ENCODE measurements at regions not wholly inside any gene's neighbourhood (a gene's known extent, or its start where the extent isn't known, plus 50 kb on each side); places are given as distances from the start of the nearest gene placed in this dataset.

DNA sequence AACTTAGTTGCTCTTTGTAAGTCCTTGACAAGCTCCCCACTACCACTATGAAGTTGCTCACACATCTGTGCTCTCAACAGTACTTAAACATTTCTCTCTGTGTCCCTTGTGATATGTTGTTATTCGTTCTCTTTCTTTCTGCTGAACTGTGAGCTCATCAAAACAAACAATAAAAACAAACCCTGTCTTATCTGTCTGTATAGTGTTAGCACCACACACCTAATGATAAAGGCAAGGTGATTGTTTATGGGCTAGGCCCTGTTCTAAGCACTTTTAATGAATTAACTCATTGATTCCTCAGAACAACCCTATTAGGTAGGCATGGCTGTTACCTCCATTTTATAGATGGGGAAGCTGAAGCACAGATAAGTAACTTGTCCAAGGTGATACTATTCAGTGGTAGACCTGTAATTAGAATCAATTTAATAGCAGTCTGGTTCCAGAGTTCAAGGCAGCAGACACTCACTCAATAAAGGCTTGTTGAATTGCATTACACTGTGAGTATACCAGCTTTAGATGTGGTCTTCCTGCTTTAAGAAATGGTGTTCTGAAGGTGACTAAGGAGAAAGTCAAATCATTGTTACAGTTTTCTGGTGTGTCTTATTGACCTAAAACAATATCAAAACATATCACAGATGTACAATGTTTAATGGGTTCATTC is 153.6 kb upstream of the ELL2 start:
- no peak for TF ChIP-seq ZFX (IDR thresholded peaks at IDR 0.05; ENCODE audit: borderline replicate concordance)
- TF ChIP-seq, protein P1, sequence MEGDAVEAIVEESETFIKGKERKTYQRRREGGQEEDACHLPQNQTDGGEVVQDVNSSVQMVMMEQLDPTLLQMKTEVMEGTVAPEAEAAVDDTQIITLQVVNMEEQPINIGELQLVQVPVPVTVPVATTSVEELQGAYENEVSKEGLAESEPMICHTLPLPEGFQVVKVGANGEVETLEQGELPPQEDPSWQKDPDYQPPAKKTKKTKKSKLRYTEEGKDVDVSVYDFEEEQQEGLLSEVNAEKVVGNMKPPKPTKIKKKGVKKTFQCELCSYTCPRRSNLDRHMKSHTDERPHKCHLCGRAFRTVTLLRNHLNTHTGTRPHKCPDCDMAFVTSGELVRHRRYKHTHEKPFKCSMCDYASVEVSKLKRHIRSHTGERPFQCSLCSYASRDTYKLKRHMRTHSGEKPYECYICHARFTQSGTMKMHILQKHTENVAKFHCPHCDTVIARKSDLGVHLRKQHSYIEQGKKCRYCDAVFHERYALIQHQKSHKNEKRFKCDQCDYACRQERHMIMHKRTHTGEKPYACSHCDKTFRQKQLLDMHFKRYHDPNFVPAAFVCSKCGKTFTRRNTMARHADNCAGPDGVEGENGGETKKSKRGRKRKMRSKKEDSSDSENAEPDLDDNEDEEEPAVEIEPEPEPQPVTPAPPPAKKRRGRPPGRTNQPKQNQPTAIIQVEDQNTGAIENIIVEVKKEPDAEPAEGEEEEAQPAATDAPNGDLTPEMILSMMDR (IDR thresholded peaks at IDR 0.05): no peak
- peak overlapping the region; percentile 22; the same call in 1 of the 2 replicates for H3K27ac ChIP-seq

DNA sequence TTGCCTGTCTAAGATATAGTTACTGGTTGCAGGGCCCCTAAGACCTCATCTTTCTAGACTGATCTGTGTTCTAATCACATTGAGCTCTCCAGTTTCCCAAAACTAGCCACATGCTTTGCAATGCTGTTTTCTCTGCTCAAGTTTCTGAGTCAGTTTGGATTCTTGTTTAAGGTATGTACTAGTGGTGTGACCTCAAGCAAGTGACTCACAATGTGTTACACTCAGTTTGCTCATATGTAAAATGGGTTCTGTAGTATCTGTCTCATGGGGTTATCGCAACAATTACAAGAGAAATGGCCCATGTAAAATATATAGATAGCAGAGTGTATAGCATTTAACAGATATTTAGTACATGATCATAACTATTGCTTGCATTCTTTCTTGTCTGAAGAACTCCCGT is 153.1 kb upstream of the ELL2 start:
- H3K27ac ChIP-seq: 0 out of 2 replicates have a peak overlapping the region, but pooled peaks have one; percentile 22
- no peak for TF ChIP-seq ZFX (IDR thresholded peaks at IDR 0.05; ENCODE audit: borderline replicate concordance)
- TF ChIP-seq, protein P1 (IDR thresholded peaks at IDR 0.05): no peak

DNA sequence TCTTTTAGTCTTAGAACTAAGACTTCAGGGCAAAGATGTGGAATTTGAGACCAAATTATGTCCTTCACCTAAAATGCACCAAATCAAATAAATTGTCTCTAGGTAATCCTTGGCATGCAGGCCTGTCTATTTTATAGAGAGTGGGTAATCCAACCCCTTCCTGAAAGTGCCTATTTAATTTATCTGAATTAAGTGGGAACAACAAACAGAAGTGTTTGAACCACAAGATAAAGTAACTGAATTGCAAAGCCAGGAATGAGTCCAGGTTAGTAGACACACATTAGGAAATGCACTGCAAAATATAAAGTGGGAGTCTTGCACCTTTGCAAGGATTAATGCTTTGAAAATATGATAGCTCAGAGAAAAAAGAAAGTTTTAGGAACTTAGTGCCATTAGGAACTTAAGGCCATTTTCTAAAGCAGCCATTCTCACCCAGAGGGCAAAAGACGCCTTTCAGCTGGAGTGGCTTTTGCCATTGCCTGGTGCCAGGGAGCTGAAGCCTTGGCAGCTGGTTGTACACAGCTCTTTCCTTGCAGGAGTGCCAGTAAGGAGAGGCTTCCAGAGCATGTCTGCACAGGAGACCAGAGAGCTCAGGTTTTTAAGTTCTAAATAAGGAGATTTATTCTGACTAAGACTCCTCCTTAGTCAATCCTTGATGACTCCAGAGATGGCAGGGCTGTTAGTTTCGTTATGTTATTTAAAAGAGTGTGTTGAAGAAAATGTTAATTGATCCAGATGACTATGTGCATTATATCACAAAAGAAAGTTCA is 151.7 kb upstream of the ELL2 start:
- TF ChIP-seq ZFX (IDR thresholded peaks at IDR 0.05; ENCODE audit: borderline replicate concordance): no peak
- TF ChIP-seq, protein P1 (IDR thresholded peaks at IDR 0.05): no peak
- H3K27ac ChIP-seq: peak overlapping the region; percentile 63

DNA sequence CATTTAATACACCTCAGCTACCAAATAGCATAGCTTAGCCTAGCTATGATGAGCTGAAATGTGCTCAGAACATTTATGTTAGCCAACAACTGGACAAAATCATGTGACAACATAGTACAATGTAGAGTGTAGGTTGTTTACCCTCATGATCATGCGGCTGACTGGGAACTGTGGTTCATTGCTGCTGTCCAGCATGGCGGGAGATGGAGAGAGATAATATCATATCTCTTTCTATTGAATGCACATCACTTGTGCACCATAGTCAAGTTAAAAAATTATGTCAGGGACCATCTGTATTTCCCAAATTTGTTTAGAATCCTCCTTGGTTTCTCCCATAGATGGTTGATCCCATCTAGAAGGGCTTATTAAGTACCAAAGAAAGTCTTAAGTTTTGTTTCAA is 151.1 kb upstream of the ELL2 start:
- H3K27ac ChIP-seq: peak overlapping the region; percentile 63
- TF ChIP-seq, protein P1 (IDR thresholded peaks at IDR 0.05): no peak
- TF ChIP-seq ZFX (IDR thresholded peaks at IDR 0.05; ENCODE audit: borderline replicate concordance): no peak

DNA sequence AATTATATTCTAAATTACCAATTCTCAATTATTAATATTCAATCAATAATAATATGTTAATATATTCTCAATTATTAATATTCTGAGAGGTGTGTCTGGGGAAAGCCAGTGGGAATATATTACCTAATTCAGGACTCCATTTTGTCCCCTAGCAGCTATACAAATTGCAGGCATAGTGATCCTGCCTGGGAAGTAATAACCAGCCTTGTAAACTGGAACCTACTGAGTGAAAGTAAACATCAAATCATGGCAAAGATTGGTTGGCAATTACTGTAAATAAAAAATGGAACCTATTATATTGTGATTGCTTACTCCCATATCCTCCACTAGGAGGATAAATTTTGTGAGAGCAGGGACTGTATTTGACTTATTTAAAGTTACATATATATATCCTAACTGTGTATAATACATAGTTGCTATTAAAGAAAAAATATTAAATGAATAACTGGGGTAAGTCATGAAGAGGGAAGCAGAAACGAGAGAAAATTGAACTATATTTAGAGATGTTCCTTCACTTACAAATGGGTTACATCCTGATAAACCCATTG is 150.5 kb upstream of the ELL2 start:
- TF ChIP-seq, protein P1 (IDR thresholded peaks at IDR 0.05): no peak
- no peak for TF ChIP-seq ZFX (IDR thresholded peaks at IDR 0.05; ENCODE audit: borderline replicate concordance)
- H3K27ac ChIP-seq: no peak overlapping the region

DNA sequence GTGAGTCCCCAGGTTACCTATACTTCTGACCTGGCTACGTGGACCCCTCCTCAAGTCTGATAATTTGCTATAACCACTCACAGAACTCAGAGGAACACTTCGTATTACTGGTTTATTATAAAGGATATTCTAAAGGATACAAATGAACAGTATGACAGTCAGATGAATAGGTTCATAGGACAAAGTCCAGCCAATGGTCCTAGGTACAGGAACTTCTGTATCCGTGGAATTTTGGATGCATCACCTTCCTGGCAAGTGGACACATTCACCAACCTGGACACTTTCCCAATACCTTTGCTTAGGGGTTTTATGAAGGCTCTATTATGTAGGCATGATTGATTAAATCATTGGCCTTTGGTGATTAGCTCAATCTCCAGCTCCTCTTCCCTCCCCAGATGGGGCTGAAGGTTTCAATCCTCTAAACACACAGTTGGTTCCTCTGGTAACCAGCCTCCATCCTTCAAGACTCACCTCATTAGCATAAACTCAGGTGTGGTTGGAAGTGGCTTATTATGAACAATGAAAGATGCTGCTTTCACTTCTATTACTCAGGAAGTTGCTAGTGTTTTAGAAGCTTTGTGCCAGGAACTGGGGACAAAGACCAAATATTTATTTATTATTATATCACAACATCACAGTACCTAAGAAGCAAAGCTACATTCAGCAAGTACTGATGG is 149.6 kb upstream of the ELL2 start:
- no peak overlapping the region; the same call in 1 of the 2 replicates for H3K27ac ChIP-seq
- no peak for TF ChIP-seq ZFX (IDR thresholded peaks at IDR 0.05; ENCODE audit: borderline replicate concordance)
- TF ChIP-seq, protein P1 (IDR thresholded peaks at IDR 0.05): no peak
